ENCODE measurements at regions not wholly inside any gene's neighbourhood (a gene's known extent, or its start where the extent isn't known, plus 50 kb on each side); places are given as distances from the start of the nearest gene placed in this dataset.

DNA sequence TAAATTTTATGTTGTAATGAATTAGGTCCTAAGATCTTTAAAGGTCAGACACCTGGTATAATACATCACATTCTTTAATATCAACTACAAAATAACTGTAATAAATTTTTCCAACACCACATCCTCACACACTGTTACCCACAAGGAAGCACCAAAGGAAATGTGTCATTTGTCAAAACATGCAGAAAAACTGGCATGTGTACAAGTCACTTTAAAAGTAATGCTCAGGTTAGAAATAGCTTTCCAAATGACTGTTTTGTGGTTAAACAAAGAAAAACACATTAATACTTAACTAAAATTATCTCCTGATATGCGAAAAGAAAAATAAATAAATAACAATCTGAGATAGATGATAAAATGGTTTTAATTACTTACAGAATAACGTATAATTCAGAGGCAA, 74.7 kb downstream of the MZT1 start:
- CTCF ChIA-PET = interaction anchor here (0.9 to 3.4 kb wide), 2 partner anchors 10 to 68 kb away, joined by 3 to 25 read pairs; no protein-coding TSS in a partner anchor
- no peak for ATAC-seq
- SMC1A ChIA-PET (ENCODE audit: uncharacterized antibody, unreplicated experiment) = interaction anchor here (1.1 to 1.3 kb wide), 2 partner anchors 9 to 13 kb away, joined by 3 to 4 read pairs; no protein-coding TSS in a partner anchor
- no peaks in the 10 kb centered on the region for H3K79me2 ChIP-seq (ENCODE audit: control insufficient read depth, insufficient read depth, low read length)
- in situ Hi-C loops (cut with MboI) (no loop called here), intact Hi-C loops (cut with micrococcal nuclease; ENCODE audit: unreplicated experiment) (no loop called here)
- no peaks in the 10 kb centered on the region for H3K4me1 ChIP-seq (ENCODE audit: control insufficient read depth, insufficient read depth, low read length)
- no peaks in the 10 kb centered on the region for H3K36me3 ChIP-seq (ENCODE audit: control insufficient read depth in 2 of 2, insufficient read depth in 2 of 2, low read length in 1 of 2)
- H3K9me3 ChIP-seq (replicated peaks; ENCODE audit: control insufficient read depth, insufficient read depth, low read length) = no peaks in the 10 kb centered on the region
- H3K9ac ChIP-seq (ENCODE audit: control insufficient read depth, insufficient read depth, low read length) = no peak overlapping the region
- H3K27me3 ChIP-seq (replicated peaks in 1 of 2; ENCODE audit: control insufficient read depth in 2 of 2, insufficient read depth in 2 of 2, low read length in 1 of 2) = no peaks in the 10 kb centered on the region
- no peak overlapping the region for H2AFZ ChIP-seq (ENCODE audit: control insufficient read depth, low read depth, low read length)
- no peak overlapping the region for H3K4me3 ChIP-seq
- H4K20me1 ChIP-seq (ENCODE audit: control insufficient read depth, insufficient read depth) = no peaks in the 10 kb centered on the region
- no peak overlapping the region for H3K4me2 ChIP-seq (ENCODE audit: control insufficient read depth, insufficient read depth)
- 0% methylated on average over 2 of the region's 2 CpGs for WGBS (ENCODE audit: insufficient coverage, insufficient replicate concordance, low lambda C conversion rate, missing lambda C conversion rate)
- no peak overlapping the region for H3K27ac ChIP-seq (ENCODE audit: control insufficient read depth, insufficient read depth)
- RAD21 ChIA-PET (ENCODE audit: unreplicated experiment) = no interaction called here
- POLR2A ChIA-PET = no interaction called here
- no TSS peak for BruUV-seq (replicated peaks)
- DNase-seq (ENCODE audit: low read depth, low spot score) = no peak
- no peak for FAIRE-seq
- TF ChIP-seq RUNX3 (IDR thresholded peaks at IDR 0.05; ENCODE audit: low read length) = peak; percentile 43; the same call in 1 of the 2 replicates
- TF ChIP-seq HCFC1 (IDR thresholded peaks at IDR 0.05; ENCODE audit: low read length) = no peak

DNA sequence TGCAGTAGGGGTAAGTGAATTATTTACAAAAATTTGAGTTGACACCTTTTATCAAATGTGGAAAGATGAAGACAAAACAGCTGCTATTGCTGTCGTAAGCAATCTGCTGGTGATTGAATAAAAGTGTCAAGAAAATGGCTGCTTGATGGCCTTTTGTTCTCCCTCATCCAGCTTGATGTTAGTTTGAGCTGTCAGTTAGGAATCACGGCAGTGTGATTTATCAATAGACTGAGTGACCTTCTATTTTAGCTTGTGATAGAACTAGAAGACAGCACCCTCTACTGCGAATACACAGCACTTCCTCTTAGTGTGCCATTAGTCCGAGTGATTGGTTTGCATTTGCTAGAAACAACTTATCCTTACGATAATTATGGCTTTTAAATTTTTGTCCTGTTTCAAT, 76.3 kb downstream of the MZT1 start:
- intact Hi-C loops (cut with micrococcal nuclease; ENCODE audit: unreplicated experiment) = no loop called here
- Histone ChIP-seq H3K4me1 (ENCODE audit: control insufficient read depth, insufficient read depth, low read length) (no peaks in the 10 kb centered on the region), H3K36me3 (ENCODE audit: control insufficient read depth in 2 of 2, insufficient read depth in 2 of 2, low read length in 1 of 2) (no peaks in the 10 kb centered on the region), H3K4me3 (no peak overlapping the region), H3K4me2 (ENCODE audit: control insufficient read depth, insufficient read depth) (no peak overlapping the region), H3K27me3 (replicated peaks in 1 of 2; ENCODE audit: control insufficient read depth in 2 of 2, insufficient read depth in 2 of 2, low read length in 1 of 2) (no peaks in the 10 kb centered on the region), H3K9ac (ENCODE audit: control insufficient read depth, insufficient read depth, low read length) (no peak overlapping the region), H2AFZ (ENCODE audit: control insufficient read depth, low read depth, low read length) (no peak overlapping the region), H3K27ac (ENCODE audit: control insufficient read depth, insufficient read depth) (no peak overlapping the region), H3K79me2 (ENCODE audit: control insufficient read depth, insufficient read depth, low read length) (no peaks in the 10 kb centered on the region), H4K20me1 (ENCODE audit: control insufficient read depth, insufficient read depth) (no peaks in the 10 kb centered on the region), H3K9me3 (replicated peaks; ENCODE audit: control insufficient read depth, insufficient read depth, low read length) (no peaks in the 10 kb centered on the region)
- no TSS peak for BruUV-seq (replicated peaks)
- ATAC-seq = peak; percentile 68
- TF ChIP-seq, protein P1, sequence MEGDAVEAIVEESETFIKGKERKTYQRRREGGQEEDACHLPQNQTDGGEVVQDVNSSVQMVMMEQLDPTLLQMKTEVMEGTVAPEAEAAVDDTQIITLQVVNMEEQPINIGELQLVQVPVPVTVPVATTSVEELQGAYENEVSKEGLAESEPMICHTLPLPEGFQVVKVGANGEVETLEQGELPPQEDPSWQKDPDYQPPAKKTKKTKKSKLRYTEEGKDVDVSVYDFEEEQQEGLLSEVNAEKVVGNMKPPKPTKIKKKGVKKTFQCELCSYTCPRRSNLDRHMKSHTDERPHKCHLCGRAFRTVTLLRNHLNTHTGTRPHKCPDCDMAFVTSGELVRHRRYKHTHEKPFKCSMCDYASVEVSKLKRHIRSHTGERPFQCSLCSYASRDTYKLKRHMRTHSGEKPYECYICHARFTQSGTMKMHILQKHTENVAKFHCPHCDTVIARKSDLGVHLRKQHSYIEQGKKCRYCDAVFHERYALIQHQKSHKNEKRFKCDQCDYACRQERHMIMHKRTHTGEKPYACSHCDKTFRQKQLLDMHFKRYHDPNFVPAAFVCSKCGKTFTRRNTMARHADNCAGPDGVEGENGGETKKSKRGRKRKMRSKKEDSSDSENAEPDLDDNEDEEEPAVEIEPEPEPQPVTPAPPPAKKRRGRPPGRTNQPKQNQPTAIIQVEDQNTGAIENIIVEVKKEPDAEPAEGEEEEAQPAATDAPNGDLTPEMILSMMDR (IDR thresholded peaks at IDR 0.05 in 2 of 3, conservative IDR thresholded peaks at IDR 0.05 in 1 of 3; ENCODE audit: control insufficient read depth in 2 of 3, extremely low read depth in 1 of 3, insufficient read depth in 1 of 3, low read depth in 3 of 3, low read length in 3 of 3) = peak; percentile 23 to 26 (median 24); a peak in 2 of 6 replicates
- peak; percentile 50; the same call in 1 of the 2 replicates for TF ChIP-seq SPI1 (IDR thresholded peaks at IDR 0.05; ENCODE audit: borderline replicate concordance, insufficient read depth, low read depth, low read length)
- no peak for TF ChIP-seq NFIC (IDR thresholded peaks at IDR 0.05; ENCODE audit: low read depth, low read length)
- ChIA-PET CTCF (interaction anchor here (1.0 to 1.5 kb wide), 3 partner anchors 11 to 83 kb away, joined by 3 to 5 read pairs (median 5); no protein-coding TSS in a partner anchor), POLR2A (no interaction called here), RAD21 (ENCODE audit: unreplicated experiment) (no interaction called here), SMC1A (ENCODE audit: uncharacterized antibody, unreplicated experiment) (interaction anchor here (1.4 to 1.6 kb wide), 2 partner anchors 11 to 27 kb away, joined by 3 to 5 read pairs; no protein-coding TSS in a partner anchor)
- peak; percentile 27 for FAIRE-seq
- in situ Hi-C loops (cut with MboI) = no loop called here
- 30% methylated on average over 5 of the region's 5 CpGs for WGBS (ENCODE audit: insufficient coverage, insufficient replicate concordance, low lambda C conversion rate, missing lambda C conversion rate)
- no peak for DNase-seq (ENCODE audit: low read depth, low spot score)
